ENCODE measurements at regions not wholly inside any gene's neighbourhood (a gene's known extent, or its start where the extent isn't known, plus 50 kb on each side); places are given as distances from the start of the nearest gene placed in this dataset.
"Not testable (repeated sequence)": the region's sequence is repeated elsewhere in the genome, so short reads cannot be mapped to it uniquely, and the experiment has no call there.

DNA sequence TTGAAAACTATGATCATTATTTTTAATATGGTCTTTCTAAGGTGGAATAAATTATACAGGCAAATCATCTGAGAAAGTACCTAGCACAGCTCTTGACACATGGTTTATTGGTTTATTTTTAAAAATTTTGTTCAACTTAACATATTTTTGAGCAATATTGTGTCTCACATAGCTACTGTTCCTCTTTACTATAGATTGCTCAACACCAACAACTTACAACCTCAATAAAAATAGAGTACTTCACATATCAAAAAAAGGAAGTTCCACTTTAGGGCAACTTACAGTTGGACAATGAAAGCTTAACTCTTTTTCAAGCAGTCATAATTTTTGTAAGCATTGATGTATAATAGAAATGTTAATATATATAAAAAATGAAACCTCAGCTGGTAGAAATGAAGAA is 440.9 kb upstream of the UBE2E3 start:
- no peak overlapping the region for H3K4me3 ChIP-seq (ENCODE audit: low read length)
- TF ChIP-seq, protein P1, sequence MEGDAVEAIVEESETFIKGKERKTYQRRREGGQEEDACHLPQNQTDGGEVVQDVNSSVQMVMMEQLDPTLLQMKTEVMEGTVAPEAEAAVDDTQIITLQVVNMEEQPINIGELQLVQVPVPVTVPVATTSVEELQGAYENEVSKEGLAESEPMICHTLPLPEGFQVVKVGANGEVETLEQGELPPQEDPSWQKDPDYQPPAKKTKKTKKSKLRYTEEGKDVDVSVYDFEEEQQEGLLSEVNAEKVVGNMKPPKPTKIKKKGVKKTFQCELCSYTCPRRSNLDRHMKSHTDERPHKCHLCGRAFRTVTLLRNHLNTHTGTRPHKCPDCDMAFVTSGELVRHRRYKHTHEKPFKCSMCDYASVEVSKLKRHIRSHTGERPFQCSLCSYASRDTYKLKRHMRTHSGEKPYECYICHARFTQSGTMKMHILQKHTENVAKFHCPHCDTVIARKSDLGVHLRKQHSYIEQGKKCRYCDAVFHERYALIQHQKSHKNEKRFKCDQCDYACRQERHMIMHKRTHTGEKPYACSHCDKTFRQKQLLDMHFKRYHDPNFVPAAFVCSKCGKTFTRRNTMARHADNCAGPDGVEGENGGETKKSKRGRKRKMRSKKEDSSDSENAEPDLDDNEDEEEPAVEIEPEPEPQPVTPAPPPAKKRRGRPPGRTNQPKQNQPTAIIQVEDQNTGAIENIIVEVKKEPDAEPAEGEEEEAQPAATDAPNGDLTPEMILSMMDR (conservative IDR thresholded peaks at IDR 0.05; ENCODE audit: low read length): no peak
- no peak for DNase-seq (ENCODE audit: low read depth)

DNA sequence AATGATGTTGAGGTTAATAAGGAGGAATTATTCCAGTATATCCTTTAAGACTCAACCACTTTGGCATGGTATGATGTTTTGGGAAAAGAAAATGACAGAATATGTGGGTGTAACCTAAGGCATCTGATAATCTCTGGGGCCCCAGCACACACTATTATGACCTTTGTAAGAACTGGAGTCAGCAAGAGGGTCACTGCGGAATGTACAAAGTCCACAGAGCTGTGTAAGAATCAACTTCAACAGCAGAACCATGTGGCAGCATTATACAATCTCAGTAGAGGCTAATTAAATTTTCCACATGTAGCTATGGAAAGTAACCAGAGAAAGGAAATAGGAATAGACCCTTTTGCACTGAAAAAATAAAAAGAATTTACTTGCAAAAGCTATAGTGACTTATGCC is 445.1 kb upstream of the UBE2E3 start:
- no peak overlapping the region for H3K4me3 ChIP-seq (ENCODE audit: low read length)
- TF ChIP-seq, protein P1 (conservative IDR thresholded peaks at IDR 0.05; ENCODE audit: low read length): no peak
- no peak for DNase-seq (ENCODE audit: low read depth)

DNA sequence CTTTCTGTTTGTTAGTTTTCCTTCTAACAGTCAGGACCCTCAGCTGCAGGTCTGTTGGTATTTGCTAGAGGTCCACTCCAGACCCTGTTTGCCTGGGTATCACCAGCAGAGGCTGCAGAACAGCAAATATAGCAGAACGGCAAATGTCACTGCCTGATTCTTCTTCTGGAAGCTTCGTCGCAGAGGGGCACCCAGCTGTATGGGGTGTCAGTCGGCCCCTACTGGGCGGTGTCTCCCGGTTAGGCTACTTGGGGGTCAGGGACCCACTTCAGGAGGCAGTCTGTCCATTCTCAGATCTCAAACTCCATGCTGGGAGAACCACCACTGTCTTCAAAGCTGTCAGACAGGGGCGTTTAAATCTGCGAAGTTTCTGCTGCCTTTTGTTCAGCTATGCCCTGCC is 448.6 kb upstream of the UBE2E3 start:
- H3K4me3 ChIP-seq (ENCODE audit: low read length); DNase-seq (ENCODE audit: low read depth): not testable (repeated sequence)

DNA sequence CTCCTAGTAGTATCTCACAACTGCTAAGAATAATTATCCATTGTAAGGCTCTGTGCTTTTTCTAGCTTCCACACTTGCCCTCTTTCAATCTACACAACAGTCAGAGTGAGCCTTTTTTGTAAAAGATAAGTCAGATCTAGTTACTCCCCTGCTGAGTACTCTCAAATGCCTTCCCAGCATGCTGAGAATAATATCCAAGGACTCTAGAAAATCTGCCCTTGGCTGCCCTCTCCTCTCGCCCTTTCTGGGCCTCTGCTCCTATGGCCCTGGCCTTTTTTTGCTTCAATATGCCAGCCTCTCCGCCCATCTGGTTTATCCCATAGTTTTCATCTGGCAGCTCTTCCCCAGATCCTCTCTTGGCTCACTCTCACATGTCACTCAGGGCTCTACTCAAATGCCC is 455.9 kb upstream of the UBE2E3 start:
- no peak for DNase-seq (ENCODE audit: low read depth)
- H3K4me3 ChIP-seq (ENCODE audit: low read length): no peak overlapping the region
- TF ChIP-seq, protein P1 (conservative IDR thresholded peaks at IDR 0.05; ENCODE audit: low read length): no peak

DNA sequence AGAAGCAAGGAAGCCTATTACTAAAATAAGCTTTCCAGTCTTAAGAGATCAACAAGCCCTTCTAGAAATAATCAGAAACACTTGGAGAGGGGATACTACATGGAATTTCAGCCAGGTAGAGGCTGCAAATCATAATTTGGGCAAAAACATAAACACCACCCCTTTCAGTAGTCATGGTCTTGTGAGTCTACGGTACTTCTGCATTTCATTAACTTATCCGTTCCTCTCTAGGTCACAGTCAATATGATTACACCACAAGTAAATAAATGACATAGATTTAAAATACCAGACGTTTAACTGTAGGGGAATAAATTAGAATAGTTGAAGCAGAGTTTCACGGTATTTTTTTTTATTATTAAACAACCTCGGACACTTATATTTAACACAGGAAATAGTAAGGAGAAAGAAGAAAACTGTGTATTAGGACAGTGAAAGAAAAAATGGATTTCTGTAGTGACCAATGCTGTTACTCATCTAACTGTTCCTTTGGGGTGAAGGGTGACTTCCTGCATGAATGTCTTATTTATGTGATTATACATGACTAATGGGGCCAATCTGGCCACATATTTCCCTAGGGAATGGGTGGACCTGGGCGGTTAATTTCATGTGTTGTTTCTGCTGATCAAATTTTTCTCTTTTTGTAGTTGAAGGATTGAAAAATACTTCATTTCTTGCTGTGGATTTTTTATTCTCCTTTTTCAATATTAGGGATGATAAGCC is 456.6 kb upstream of the UBE2E3 start:
- TF ChIP-seq, protein P1 (conservative IDR thresholded peaks at IDR 0.05; ENCODE audit: low read length): no peak
- peak; percentile 84 for DNase-seq (ENCODE audit: low read depth)
- no peak overlapping the region for H3K4me3 ChIP-seq (ENCODE audit: low read length)

GRCh38 chr2:180520921-180521581 is 459.4 kb upstream of the UBE2E3 start:
- TF ChIP-seq, protein P1 (conservative IDR thresholded peaks at IDR 0.05; ENCODE audit: low read length): no peak
- DNase-seq (ENCODE audit: low read depth): peak; percentile 25

GRCh38 chr2:180520206-180520605 is 460.2 kb upstream of the UBE2E3 start:
- no peak overlapping the region for H3K4me3 ChIP-seq (ENCODE audit: low read length)
- TF ChIP-seq, protein P1 (conservative IDR thresholded peaks at IDR 0.05; ENCODE audit: low read length): peak; percentile 34
- peak; percentile 8 for DNase-seq (ENCODE audit: low read depth)

More at GRCh38 chr2:180520921-180521581, 459.4 kb upstream of the UBE2E3 start:
- no peak overlapping the region for H3K4me3 ChIP-seq (ENCODE audit: low read length)
